Breast epithelium (tissue), 4 donors: ENCODE measurements at regions not wholly inside any gene's neighbourhood (a gene's known extent, or its start where the extent isn't known, plus 50 kb on each side); places are given as distances from the start of the nearest gene placed in this dataset.
"Not testable (repeated sequence)": the region's sequence is repeated elsewhere in the genome, so short reads cannot be mapped to it uniquely, and the experiment has no call there.

ENCODE experiments used
- DNase-seq, 2 donors: peaks; one replicate each; pipeline ENCODE4 v3.0.0-alpha.2; 2019; ENCODE audit warnings: low spot score in 2 of 2
- H3K27ac ChIP-seq, 2 donors: fragments of 200-600 bp; sonication (generic) in 1 of 2; one replicate each; pipeline ENCODE4 v1.5.1; 2016 to 2019; ENCODE audit warnings: mild to moderate bottlenecking in 1 of 2
- H3K27me3 ChIP-seq, 2 donors: fragments of 200-600 bp; sonication (generic) in 1 of 2; one replicate each; pipeline versions ENCODE4 v1.5.1 to v1.6.0; 2017 to 2019; ENCODE audit warnings: control low read depth in 1 of 2, mild to moderate bottlenecking in 1 of 2
- H3K36me3 ChIP-seq: fragments of 200-600 bp; one replicate; pipeline ENCODE4 v1.5.1; 2019
- H3K4me1 ChIP-seq, 2 donors: fragments of 200-600 bp; sonication (generic); one replicate each; pipeline ENCODE4 v1.5.1; 2016 to 2019; ENCODE audit warnings: control low read depth in 1 of 2
- H3K4me3 ChIP-seq, 3 donors: fragments of 200-600 bp; sonication (generic); 1 replicate in 2 of 3; 2 replicates in 1 of 3; pipeline ENCODE4 v1.5.1; 2016 to 2019; ENCODE audit warnings: mild to moderate bottlenecking in 3 of 3, moderate library complexity in 2 of 3
- H3K9me3 ChIP-seq, 2 donors: fragments of 200-600 bp; sonication (generic) in 1 of 2; one replicate each; pipeline ENCODE4 v1.5.1; 2016 to 2019; ENCODE audit warnings: control low read depth in 1 of 2
- POLR2A ChIP-seq: fragments of 450-650 bp; IDR thresholded peaks from one replicate; pipeline ENCODE4 v1.6.1; 2016; ENCODE audit warnings: antibody characterized with exemption, mild to moderate bottlenecking, moderate library complexity
- POLR2AphosphoS5 ChIP-seq, 3 donors: sonication (generic); formaldehyde crosslinking; IDR thresholded peaks; one replicate each; pipeline ENCODE4 v1.6.1; 2017; ENCODE audit warnings: antibody characterized with exemption in 3 of 3
- intact Hi-C: fragments of 100-400 bp; cut with DNase I; formaldehyde crosslinking; loops from one replicate; pipeline ENCODE4 v1.15.1; 2023; ENCODE audit warnings: low total_unique reads
- TF ChIP-seq, protein P1 (sequence below), 3 donors: fragments of 450-650 bp; IDR thresholded peaks; one replicate each; pipeline ENCODE4 v1.5.1; 2016 to 2017; ENCODE audit warnings: antibody characterized with exemption in 3 of 3, mild to moderate bottlenecking in 3 of 3, moderate library complexity in 3 of 3

DNA sequence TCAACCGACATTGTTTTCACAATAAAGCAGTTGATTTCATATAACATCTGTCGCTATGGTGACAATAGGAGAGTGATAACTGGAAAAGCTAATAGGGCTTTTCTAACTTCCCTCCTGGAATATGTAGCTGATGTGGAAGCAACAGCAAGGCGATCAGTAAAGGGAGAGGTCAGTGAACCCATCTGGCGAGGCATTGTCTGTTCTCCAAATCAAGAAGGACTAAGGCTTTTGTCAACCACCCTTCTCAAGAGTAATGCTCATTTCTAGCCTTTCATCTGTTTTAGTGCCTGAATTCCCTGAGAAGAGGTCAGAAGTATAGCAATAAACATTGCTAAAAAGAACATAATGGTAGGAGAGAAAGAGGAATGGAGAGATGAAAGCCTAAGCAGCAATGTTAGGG lies 201.3 kb downstream of the AKAP7 start:
- Histone ChIP-seq H3K4me1 (no peaks in the 10 kb centered on the region), H3K27ac (no peak overlapping the region), H3K27me3 (no peaks in the 10 kb centered on the region), H3K36me3 (no peaks in the 10 kb centered on the region), H3K9me3 (no peaks in the 10 kb centered on the region), H3K4me3 (no peak overlapping the region)
- no peak for TF ChIP-seq POLR2A
- TF ChIP-seq, protein P1, sequence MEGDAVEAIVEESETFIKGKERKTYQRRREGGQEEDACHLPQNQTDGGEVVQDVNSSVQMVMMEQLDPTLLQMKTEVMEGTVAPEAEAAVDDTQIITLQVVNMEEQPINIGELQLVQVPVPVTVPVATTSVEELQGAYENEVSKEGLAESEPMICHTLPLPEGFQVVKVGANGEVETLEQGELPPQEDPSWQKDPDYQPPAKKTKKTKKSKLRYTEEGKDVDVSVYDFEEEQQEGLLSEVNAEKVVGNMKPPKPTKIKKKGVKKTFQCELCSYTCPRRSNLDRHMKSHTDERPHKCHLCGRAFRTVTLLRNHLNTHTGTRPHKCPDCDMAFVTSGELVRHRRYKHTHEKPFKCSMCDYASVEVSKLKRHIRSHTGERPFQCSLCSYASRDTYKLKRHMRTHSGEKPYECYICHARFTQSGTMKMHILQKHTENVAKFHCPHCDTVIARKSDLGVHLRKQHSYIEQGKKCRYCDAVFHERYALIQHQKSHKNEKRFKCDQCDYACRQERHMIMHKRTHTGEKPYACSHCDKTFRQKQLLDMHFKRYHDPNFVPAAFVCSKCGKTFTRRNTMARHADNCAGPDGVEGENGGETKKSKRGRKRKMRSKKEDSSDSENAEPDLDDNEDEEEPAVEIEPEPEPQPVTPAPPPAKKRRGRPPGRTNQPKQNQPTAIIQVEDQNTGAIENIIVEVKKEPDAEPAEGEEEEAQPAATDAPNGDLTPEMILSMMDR (IDR thresholded peaks at IDR 0.05) = no peak
- TF ChIP-seq POLR2AphosphoS5 (IDR thresholded peaks at IDR 0.05) = no peak
- intact Hi-C loops = no loop called here
- DNase-seq = no peak

DNA sequence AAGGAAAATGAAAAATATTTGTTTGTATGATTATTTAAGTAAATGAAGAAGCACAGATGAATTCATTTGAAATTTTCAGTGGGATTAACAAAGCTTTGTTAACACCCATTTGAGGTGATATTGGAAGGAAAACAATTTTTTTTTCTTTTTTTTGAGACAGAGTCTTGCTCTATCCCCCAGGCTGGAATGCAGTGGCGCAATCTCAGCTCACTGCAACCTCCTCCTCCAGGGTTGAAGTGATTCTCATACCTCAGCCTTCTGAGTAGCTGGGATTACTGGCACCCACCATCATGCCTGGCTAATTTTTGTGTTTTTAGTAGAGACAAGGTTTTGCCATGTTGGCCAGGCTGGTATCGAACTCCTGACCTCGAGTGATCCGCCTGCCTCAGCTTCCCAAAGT lies 211.6 kb downstream of the AKAP7 start:
- not testable (repeated sequence) for DNase-seq

DNA sequence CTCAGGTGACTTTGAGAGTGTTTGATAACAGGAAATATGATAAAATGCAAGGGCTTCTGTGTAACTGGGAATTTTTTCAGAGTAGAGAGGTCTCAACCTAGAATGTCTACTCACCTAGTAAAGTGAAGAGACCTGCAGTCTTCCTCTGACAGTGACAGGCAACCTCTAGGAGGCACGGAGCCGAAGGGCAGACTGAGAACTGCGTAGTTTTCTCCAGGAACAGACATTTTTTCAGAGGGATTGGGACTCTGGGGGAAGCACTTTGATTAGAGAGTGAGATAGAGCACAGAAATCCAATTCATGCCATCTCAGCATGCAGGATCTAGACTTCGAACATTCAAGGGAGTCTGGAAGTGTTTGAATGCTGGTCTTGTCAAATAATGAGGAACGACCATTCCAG lies 213.3 kb downstream of the AKAP7 start:
- H3K36me3 ChIP-seq = no peaks in the 10 kb centered on the region
- no peaks in the 10 kb centered on the region for H3K27me3 ChIP-seq
- H3K27ac ChIP-seq = no peak overlapping the region
- H3K9me3 ChIP-seq = no peaks in the 10 kb centered on the region
- H3K4me1 ChIP-seq = no peaks in the 10 kb centered on the region
- TF ChIP-seq POLR2AphosphoS5 (IDR thresholded peaks at IDR 0.05) = no peak
- no peak for TF ChIP-seq POLR2A
- TF ChIP-seq, protein P1 (IDR thresholded peaks at IDR 0.05) = no peak
- intact Hi-C loops = no loop called here
- DNase-seq = no peak
- H3K4me3 ChIP-seq = no peak overlapping the region

More for the DNA sequence above, 211.6 kb downstream of the AKAP7 start:
- H3K9me3 ChIP-seq, H3K27ac ChIP-seq, H3K4me1 ChIP-seq, H3K4me3 ChIP-seq, intact Hi-C loops, H3K27me3 ChIP-seq, H3K36me3 ChIP-seq: not testable (repeated sequence)

DNA sequence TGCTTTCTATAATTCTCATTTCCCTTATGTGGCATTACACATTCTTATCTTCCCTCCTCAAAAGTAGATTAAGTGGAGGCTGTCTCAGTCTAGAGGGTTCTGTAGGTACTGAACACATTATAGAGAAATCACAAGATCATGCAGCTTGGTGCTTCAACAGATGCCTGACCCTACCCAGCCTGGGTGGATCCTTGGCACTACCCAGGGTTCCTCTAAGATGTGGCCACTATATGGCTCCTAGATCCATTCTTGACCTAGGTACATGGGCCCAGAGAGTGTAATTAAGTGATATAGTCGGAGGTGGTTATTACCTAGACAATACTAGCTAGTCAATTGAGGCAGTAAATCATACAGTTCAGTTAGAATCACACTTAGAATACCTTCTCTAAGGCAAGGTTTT lies 213.9 kb downstream of the AKAP7 start:
- H3K36me3 ChIP-seq = no peaks in the 10 kb centered on the region
- H3K27me3 ChIP-seq = no peaks in the 10 kb centered on the region
- no peak for DNase-seq
- no peak overlapping the region for H3K4me3 ChIP-seq
- TF ChIP-seq, protein P1 (IDR thresholded peaks at IDR 0.05) = no peak
- TF ChIP-seq POLR2AphosphoS5 (IDR thresholded peaks at IDR 0.05) (no peak), POLR2A (no peak)
- intact Hi-C loops = no loop called here
- no peak overlapping the region for H3K27ac ChIP-seq
- no peaks in the 10 kb centered on the region for H3K9me3 ChIP-seq
- H3K4me1 ChIP-seq = no peaks in the 10 kb centered on the region

DNA sequence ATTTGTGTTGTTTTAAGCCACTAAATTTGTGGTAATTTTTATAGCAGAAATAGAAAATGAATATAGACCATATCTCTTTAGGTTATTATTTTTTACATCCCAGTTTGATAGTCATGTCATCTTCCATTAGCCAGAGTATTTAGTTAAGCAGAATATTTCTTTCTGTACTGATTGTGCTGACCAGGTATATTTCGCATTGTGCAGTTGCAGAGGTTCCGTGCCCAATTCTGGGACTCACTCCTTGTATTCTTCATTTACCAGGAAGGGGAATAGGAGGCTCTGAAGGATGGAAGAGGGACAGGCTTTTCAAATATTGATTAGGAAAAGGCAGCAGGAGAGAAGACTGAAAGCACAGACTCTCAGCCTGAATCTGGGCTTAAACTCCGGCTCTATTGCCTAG lies 217.8 kb downstream of the AKAP7 start:
- H3K27ac ChIP-seq = no peak overlapping the region
- H3K36me3 ChIP-seq = no peaks in the 10 kb centered on the region
- DNase-seq = no peak
- H3K9me3 ChIP-seq = no peaks in the 10 kb centered on the region
- H3K4me3 ChIP-seq = no peak overlapping the region
- intact Hi-C loops = no loop called here
- H3K4me1 ChIP-seq = no peaks in the 10 kb centered on the region
- TF ChIP-seq, protein P1 (IDR thresholded peaks at IDR 0.05) = no peak
- TF ChIP-seq POLR2AphosphoS5 (IDR thresholded peaks at IDR 0.05) (no peak), POLR2A (no peak)
- H3K27me3 ChIP-seq = no peaks in the 10 kb centered on the region

DNA sequence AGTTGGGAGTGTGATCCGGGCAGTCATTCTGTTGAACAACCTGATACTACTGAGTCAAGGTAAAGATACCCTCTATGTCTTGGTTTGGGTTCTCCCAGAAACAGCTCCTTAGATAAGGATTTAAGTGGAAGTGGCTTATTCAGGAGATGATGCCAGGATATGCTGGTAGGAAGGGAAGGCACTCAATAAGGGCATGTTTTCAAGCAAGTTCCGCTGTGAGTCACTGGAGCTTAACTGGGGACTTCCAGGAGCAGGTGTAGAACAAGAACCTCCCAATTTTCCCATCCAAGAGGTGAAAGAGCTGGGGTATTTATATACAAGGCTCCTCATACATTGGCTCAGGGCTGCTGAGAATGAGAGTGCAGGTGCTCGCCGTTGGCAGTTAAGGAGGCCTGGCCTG lies 218.6 kb downstream of the AKAP7 start:
- TF ChIP-seq POLR2AphosphoS5 (IDR thresholded peaks at IDR 0.05) (no peak), POLR2A (no peak)
- TF ChIP-seq, protein P1 (IDR thresholded peaks at IDR 0.05) = no peak
- Histone ChIP-seq H3K27ac (no peak overlapping the region), H3K27me3 (no peaks in the 10 kb centered on the region), H3K4me1 (no peaks in the 10 kb centered on the region), H3K4me3 (no peak overlapping the region), H3K9me3 (no peaks in the 10 kb centered on the region), H3K36me3 (no peaks in the 10 kb centered on the region)
- DNase-seq = no peak
- intact Hi-C loops = no loop called here
